HG02884 (cell line): ENCODE measurements at regions not wholly inside any gene's neighbourhood (a gene's known extent, or its start where the extent isn't known, plus 50 kb on each side); places are given as distances from the start of the nearest gene placed in this dataset.

Experiments used
- ATAC-seq: cut with Tn5 transposase; IDR thresholded peaks from one replicate; pipeline ENCODE4 v1.9.1; 2021; ENCODE audit warnings: mild to moderate bottlenecking, moderate library complexity; ENCODE audit not compliant: unreplicated experiment

GRCh38 chr5:107325866-107326265, 344.9 kb downstream of the EFNA5 start:
- no peak for ATAC-seq

GRCh38 chr5:107324809-107325208, 345.9 kb downstream of the EFNA5 start:
- ATAC-seq: no peak

- ATAC-seq: no peak
Observed at GRCh38 chr5:107324071-107324470, 346.7 kb downstream of the EFNA5 start.

- ATAC-seq: no peak
Observed at GRCh38 chr5:107323536-107323935, 347.2 kb downstream of the EFNA5 start.

GRCh38 chr5:107322936-107323335, 347.8 kb downstream of the EFNA5 start:
- no peak for ATAC-seq

- no peak for ATAC-seq
Observed at GRCh38 chr5:107321906-107322305, 348.8 kb downstream of the EFNA5 start.

GRCh38 chr5:107320846-107321245, 349.9 kb downstream of the EFNA5 start:
- ATAC-seq: no peak

GRCh38 chr5:107320376-107320775, 350.4 kb downstream of the EFNA5 start:
- no peak for ATAC-seq

GRCh38 chr5:107319901-107320300, 350.8 kb downstream of the EFNA5 start:
- no peak for ATAC-seq

- ATAC-seq: no peak
Observed at GRCh38 chr5:107314330-107314729, 356.4 kb downstream of the EFNA5 start.

GRCh38 chr5:107313921-107314320, 356.8 kb downstream of the EFNA5 start:
- no peak for ATAC-seq

GRCh38 chr5:107313098-107313497, 357.6 kb downstream of the EFNA5 start:
- ATAC-seq: no peak

- no peak for ATAC-seq
Observed at GRCh38 chr5:107310181-107310580, 360.6 kb downstream of the EFNA5 start.

GRCh38 chr5:107306594-107306993, 364.1 kb downstream of the EFNA5 start:
- ATAC-seq: no peak

GRCh38 chr5:107306002-107306401, 364.7 kb downstream of the EFNA5 start:
- ATAC-seq: no peak

GRCh38 chr5:107304684-107305083, 366.1 kb downstream of the EFNA5 start:
- no peak for ATAC-seq

- no peak for ATAC-seq
Observed at GRCh38 chr5:107303171-107303968, 367.4 kb downstream of the EFNA5 start.

GRCh38 chr5:107302441-107302840, 368.3 kb downstream of the EFNA5 start:
- ATAC-seq: peak; percentile 59

- peak; percentile 36 for ATAC-seq
Observed at GRCh38 chr5:107301999-107302398, 368.7 kb downstream of the EFNA5 start.

GRCh38 chr5:107300721-107301327, 369.9 kb downstream of the EFNA5 start:
- no peak for ATAC-seq

- ATAC-seq: no peak
Observed at GRCh38 chr5:107296572-107296971, 374.2 kb downstream of the EFNA5 start.

GRCh38 chr5:107295914-107296313, 374.8 kb downstream of the EFNA5 start:
- no peak for ATAC-seq

- ATAC-seq: no peak
Observed at GRCh38 chr5:107294669-107295068, 376.1 kb downstream of the EFNA5 start.
